ENCODE measurements at regions not wholly inside any gene's neighbourhood (a gene's known extent, or its start where the extent isn't known, plus 50 kb on each side); places are given as distances from the start of the nearest gene placed in this dataset.

DNA sequence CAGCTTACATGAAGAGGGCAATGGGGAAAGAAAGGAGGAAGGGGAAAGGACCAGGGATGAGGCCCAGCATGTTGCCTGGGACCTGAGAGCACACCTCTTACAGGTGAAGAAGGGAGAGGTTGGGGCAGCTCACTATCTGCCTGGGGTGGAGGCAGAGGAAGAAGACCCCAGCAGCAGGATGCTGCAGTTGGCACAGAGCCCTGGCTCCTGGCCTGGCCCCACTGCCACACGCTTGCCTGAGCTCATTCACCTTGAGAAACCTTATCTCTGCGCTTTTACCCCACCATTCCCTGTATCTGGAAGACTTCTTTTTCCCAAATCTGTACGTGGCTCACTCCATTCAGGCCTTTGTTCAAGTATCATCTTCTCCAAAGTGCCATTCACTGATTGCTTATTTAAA, 147.8 kb upstream of the TMEM72 start:
- FAIRE-seq (no peak), DNase-seq (ENCODE audit: extremely low read depth in 1 of 4, low spot score in 3 of 4) (no peak), ATAC-seq (no peak)
- Histone ChIP-seq H3K4me3 (no peak overlapping the region), H3K4me2 (ENCODE audit: insufficient read depth, low read length) (no peak overlapping the region), H3K9ac (ENCODE audit: insufficient read depth in 1 of 2, low read depth in 2 of 2, low read length in 2 of 2) (no peak overlapping the region), H3K27me3 (ENCODE audit: control insufficient read depth in 2 of 2, insufficient read depth in 2 of 2, low read length in 2 of 2) (no peaks in the 10 kb centered on the region), H3K27ac (ENCODE audit: extremely low read depth, low read depth, low read length) (no peak overlapping the region), H4K20me1 (replicated peaks; ENCODE audit: control insufficient read depth, insufficient read depth, low read length) (no peaks in the 10 kb centered on the region; the same call in 1 of the 2 replicates), H2AFZ (ENCODE audit: low read depth, low read length) (no peak overlapping the region), H3K9me1 (ENCODE audit: control insufficient read depth, insufficient read depth, low read length) (no peaks in the 10 kb centered on the region), H3K9me3 (replicated peaks; ENCODE audit: control insufficient read depth, insufficient read depth, low read depth, low read length) (no peaks in the 10 kb centered on the region), H3K4me1 (replicated peaks in 1 of 2; ENCODE audit: control insufficient read depth in 2 of 2, insufficient read depth in 2 of 2, low read length in 2 of 2) (no peaks in the 10 kb centered on the region), H3K79me2 (ENCODE audit: control insufficient read depth, insufficient read depth, low read length) (no peaks in the 10 kb centered on the region), H3K36me3 (ENCODE audit: control insufficient read depth, insufficient read depth, low read length) (no peaks in the 10 kb centered on the region)
- ChIA-PET POLR2A (interaction anchor here (0.7 kb wide), 1 partner anchor 60 kb away, joined by 3 read pairs; no protein-coding TSS in a partner anchor), CTCF (ENCODE audit: low intra/inter-chr PET ratio) (no interaction called here)
- in situ Hi-C loops (cut with MboI), result no loop called here
- 0% methylated on average over 3 of the region's 3 CpGs for WGBS (ENCODE audit: insufficient coverage, low coverage, missing lambda C conversion rate)
- no TSS peak for BruUV-seq (replicated peaks)
- intact Hi-C loops (cut with micrococcal nuclease), result no loop called here
- TF ChIP-seq NFIX (CRISPR knock-in tag; IDR thresholded peaks at IDR 0.05; ENCODE audit: low read depth) (no peak), CSDE1 (IDR thresholded peaks at IDR 0.05) (no peak), ZNF324 (CRISPR knock-in tag; IDR thresholded peaks at IDR 0.05) (no peak), TCF7 (IDR thresholded peaks at IDR 0.05; ENCODE audit: borderline replicate concordance) (no peak), ESRRB (CRISPR knock-in tag; IDR thresholded peaks at IDR 0.05; ENCODE audit: borderline replicate concordance) (no peak), ZNF239 (CRISPR knock-in tag; IDR thresholded peaks at IDR 0.05) (no peak), SIN3A (IDR thresholded peaks at IDR 0.05; ENCODE audit: borderline replicate concordance in 2 of 2, control insufficient read depth in 1 of 2, low read depth in 2 of 2, low read length in 2 of 2) (no peak), THAP12 (CRISPR knock-in tag; IDR thresholded peaks at IDR 0.05) (no peak), STAT5B (CRISPR knock-in tag; IDR thresholded peaks at IDR 0.05) (no peak), CTBP1 (IDR thresholded peaks at IDR 0.05; ENCODE audit: borderline replicate concordance) (no peak), SMARCB1 (IDR thresholded peaks at IDR 0.05; ENCODE audit: insufficient read length, low read depth) (no peak), KDM5B (IDR thresholded peaks at IDR 0.05; ENCODE audit: insufficient replicate concordance, low read depth, low read length) (no peak), OTX1 (CRISPR knock-in tag; IDR thresholded peaks at IDR 0.05) (no peak), JUND (IDR thresholded peaks at IDR 0.05; ENCODE audit: borderline replicate concordance, low read depth, low read length) (no peak), JUND (tag; IDR thresholded peaks at IDR 0.05; ENCODE audit: borderline replicate concordance, low read depth, low read length) (no peak), HDAC3 (IDR thresholded peaks at IDR 0.05; ENCODE audit: borderline replicate concordance, partially characterized antibody) (no peak), NBN (IDR thresholded peaks at IDR 0.05; ENCODE audit: low read depth) (no peak), ZNF165 (CRISPR knock-in tag; IDR thresholded peaks at IDR 0.05; ENCODE audit: borderline replicate concordance) (no peak)
- TF ChIP-seq, protein P1, sequence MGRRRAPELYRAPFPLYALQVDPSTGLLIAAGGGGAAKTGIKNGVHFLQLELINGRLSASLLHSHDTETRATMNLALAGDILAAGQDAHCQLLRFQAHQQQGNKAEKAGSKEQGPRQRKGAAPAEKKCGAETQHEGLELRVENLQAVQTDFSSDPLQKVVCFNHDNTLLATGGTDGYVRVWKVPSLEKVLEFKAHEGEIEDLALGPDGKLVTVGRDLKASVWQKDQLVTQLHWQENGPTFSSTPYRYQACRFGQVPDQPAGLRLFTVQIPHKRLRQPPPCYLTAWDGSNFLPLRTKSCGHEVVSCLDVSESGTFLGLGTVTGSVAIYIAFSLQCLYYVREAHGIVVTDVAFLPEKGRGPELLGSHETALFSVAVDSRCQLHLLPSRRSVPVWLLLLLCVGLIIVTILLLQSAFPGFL (CRISPR knock-in tag; IDR thresholded peaks at IDR 0.05), result no peak
- TF ChIP-seq, protein P2, sequence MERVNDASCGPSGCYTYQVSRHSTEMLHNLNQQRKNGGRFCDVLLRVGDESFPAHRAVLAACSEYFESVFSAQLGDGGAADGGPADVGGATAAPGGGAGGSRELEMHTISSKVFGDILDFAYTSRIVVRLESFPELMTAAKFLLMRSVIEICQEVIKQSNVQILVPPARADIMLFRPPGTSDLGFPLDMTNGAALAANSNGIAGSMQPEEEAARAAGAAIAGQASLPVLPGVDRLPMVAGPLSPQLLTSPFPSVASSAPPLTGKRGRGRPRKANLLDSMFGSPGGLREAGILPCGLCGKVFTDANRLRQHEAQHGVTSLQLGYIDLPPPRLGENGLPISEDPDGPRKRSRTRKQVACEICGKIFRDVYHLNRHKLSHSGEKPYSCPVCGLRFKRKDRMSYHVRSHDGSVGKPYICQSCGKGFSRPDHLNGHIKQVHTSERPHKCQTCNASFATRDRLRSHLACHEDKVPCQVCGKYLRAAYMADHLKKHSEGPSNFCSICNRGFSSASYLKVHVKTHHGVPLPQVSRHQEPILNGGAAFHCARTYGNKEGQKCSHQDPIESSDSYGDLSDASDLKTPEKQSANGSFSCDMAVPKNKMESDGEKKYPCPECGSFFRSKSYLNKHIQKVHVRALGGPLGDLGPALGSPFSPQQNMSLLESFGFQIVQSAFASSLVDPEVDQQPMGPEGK (CRISPR knock-in tag; IDR thresholded peaks at IDR 0.05; ENCODE audit: borderline replicate concordance), result no peak

All from K562 (cell line).